HL-60 (cell line): ENCODE measurements at regions not wholly inside any gene's neighbourhood (a gene's known extent, or its start where the extent isn't known, plus 50 kb on each side); places are given as distances from the start of the nearest gene placed in this dataset.

Source experiments
- DNase-seq, 2 experiments: peaks; one replicate each; pipeline ENCODE4 v3.0.0-alpha.2; 2010 to 2020; ENCODE audit warnings: low read depth in 1 of 2, low spot score in 1 of 2
- H3K27ac ChIP-seq: fragments of 250-450 bp; sonication (Bioruptor Pico); replicated peaks from 2 replicates; pipeline ENCODE4 v1.5.1; 2020; ENCODE audit warnings: mild to moderate bottlenecking, moderate library complexity
- H3K27me3 ChIP-seq: fragments of 250-450 bp; sonication (Bioruptor Pico); 2 replicates; pipeline ENCODE4 v1.5.1; 2021; ENCODE audit warnings: mild to moderate bottlenecking, moderate library complexity; ENCODE audit not compliant: insufficient read depth, poor library complexity, severe bottlenecking
- H3K4me3 ChIP-seq: replicated peaks from 2 replicates; pipeline ENCODE4 v1.5.1; 2011; ENCODE audit warnings: mild to moderate bottlenecking, control low read depth, low read length; ENCODE audit not compliant: insufficient read depth
- GABPA ChIP-seq: IDR thresholded peaks from 2 replicates; pipeline ENCODE4 v1.6.1; 2012; ENCODE audit warnings: low read depth
- POLR2AphosphoS5 ChIP-seq: IDR thresholded peaks from 2 replicates; pipeline ENCODE4 v1.6.1; 2012; ENCODE audit warnings: low read depth
- SPI1 ChIP-seq: IDR thresholded peaks from 2 replicates; pipeline ENCODE4 v1.6.1; 2012; ENCODE audit warnings: low read depth, mild to moderate bottlenecking, borderline replicate concordance
- TF ChIP-seq, protein P1 (sequence below): IDR thresholded peaks from 2 replicates; pipeline ENCODE4 v1.6.1; 2012; ENCODE audit warnings: low read depth; ENCODE audit not compliant: insufficient replicate concordance
- TF ChIP-seq, protein P2 (sequence below): IDR thresholded peaks from one replicate; pipeline ENCODE4 v1.5.1; 2011; ENCODE audit warnings: low read length, control low read depth, inconsistent platforms; ENCODE audit not compliant: insufficient read depth

DNA sequence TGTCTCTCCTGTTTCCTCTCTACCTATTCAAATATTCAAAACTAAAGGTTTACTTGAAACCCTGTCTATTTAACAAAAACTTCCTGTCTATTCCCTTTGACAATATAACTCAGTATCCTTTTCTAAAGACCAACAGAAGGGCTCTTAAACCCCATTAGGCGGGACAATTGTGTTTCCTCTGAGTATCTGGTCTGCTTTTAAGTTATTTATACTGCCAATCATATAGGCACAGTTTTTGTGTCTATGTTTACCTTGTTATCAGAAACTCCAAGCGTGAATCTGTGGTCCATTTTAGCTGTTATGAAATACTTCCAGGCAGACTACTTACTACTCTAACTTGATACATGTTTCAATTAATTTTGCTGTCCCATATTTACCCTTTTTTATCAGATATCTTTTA lies 350.0 kb upstream of the CTSO start:
- TF ChIP-seq, protein P1, sequence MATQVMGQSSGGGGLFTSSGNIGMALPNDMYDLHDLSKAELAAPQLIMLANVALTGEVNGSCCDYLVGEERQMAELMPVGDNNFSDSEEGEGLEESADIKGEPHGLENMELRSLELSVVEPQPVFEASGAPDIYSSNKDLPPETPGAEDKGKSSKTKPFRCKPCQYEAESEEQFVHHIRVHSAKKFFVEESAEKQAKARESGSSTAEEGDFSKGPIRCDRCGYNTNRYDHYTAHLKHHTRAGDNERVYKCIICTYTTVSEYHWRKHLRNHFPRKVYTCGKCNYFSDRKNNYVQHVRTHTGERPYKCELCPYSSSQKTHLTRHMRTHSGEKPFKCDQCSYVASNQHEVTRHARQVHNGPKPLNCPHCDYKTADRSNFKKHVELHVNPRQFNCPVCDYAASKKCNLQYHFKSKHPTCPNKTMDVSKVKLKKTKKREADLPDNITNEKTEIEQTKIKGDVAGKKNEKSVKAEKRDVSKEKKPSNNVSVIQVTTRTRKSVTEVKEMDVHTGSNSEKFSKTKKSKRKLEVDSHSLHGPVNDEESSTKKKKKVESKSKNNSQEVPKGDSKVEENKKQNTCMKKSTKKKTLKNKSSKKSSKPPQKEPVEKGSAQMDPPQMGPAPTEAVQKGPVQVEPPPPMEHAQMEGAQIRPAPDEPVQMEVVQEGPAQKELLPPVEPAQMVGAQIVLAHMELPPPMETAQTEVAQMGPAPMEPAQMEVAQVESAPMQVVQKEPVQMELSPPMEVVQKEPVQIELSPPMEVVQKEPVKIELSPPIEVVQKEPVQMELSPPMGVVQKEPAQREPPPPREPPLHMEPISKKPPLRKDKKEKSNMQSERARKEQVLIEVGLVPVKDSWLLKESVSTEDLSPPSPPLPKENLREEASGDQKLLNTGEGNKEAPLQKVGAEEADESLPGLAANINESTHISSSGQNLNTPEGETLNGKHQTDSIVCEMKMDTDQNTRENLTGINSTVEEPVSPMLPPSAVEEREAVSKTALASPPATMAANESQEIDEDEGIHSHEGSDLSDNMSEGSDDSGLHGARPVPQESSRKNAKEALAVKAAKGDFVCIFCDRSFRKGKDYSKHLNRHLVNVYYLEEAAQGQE = no peak
- no peak for TF ChIP-seq POLR2AphosphoS5
- no peak for TF ChIP-seq GABPA
- no peak for TF ChIP-seq SPI1
- TF ChIP-seq, protein P2, sequence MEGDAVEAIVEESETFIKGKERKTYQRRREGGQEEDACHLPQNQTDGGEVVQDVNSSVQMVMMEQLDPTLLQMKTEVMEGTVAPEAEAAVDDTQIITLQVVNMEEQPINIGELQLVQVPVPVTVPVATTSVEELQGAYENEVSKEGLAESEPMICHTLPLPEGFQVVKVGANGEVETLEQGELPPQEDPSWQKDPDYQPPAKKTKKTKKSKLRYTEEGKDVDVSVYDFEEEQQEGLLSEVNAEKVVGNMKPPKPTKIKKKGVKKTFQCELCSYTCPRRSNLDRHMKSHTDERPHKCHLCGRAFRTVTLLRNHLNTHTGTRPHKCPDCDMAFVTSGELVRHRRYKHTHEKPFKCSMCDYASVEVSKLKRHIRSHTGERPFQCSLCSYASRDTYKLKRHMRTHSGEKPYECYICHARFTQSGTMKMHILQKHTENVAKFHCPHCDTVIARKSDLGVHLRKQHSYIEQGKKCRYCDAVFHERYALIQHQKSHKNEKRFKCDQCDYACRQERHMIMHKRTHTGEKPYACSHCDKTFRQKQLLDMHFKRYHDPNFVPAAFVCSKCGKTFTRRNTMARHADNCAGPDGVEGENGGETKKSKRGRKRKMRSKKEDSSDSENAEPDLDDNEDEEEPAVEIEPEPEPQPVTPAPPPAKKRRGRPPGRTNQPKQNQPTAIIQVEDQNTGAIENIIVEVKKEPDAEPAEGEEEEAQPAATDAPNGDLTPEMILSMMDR = no peak
- Histone ChIP-seq H3K27ac (no peak overlapping the region), H3K4me3 (no peak overlapping the region), H3K27me3 (no peaks in the 10 kb centered on the region)
- no peak for DNase-seq

DNA sequence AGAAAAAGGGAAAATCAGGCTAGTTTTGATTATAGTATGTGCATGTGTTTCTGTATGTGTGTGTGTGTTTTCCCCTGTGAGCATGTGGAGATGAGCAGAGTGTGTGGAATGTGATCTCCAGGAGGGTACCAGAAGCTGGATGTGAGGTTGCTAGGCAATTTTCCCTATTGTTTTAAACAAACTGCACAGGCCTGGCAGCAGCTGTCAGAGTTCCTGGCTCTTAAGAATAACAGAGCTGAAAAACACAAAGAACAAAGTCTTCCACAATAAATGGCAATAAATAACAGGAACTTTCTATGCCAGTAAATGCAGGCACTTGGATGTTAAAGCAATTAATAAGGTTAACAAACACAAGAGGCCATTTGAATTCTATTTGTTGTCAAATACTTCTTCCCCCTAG lies 344.6 kb upstream of the CTSO start:
- Histone ChIP-seq H3K27me3 (no peaks in the 10 kb centered on the region), H3K4me3 (no peak overlapping the region), H3K27ac (no peak overlapping the region)
- TF ChIP-seq POLR2AphosphoS5 = no peak
- TF ChIP-seq SPI1 = no peak
- no peak for TF ChIP-seq GABPA
- TF ChIP-seq, protein P1 = no peak
- no peak for DNase-seq

DNA sequence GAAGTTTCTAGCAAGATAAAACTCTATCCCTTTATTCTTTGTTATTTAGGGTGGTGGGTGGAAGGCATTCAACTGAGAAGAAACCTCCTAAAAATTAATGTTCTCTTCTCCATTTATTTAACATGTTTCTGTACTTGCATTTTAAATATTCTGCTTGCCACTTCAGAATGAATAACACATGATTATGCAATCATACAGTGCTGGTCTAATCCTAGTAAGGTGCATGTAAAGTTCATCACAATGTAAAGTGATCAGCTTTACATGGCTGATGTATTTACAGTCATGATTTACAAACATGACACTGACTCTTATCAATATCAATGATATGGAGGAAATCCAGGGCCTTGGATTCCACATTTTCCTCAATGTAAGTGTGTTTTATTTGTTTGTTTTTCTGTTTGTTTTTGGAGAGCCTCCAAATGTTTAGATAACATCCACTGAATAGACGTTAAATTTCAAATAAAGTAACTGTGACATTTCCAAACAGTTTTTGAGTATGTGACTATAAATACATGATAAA lies 342.1 kb upstream of the CTSO start:
- Histone ChIP-seq H3K27me3 (no peaks in the 10 kb centered on the region), H3K27ac (no peak overlapping the region), H3K4me3 (no peak overlapping the region)
- no peak for DNase-seq
- TF ChIP-seq SPI1 = no peak
- no peak for TF ChIP-seq POLR2AphosphoS5
- TF ChIP-seq, protein P1 = no peak
- TF ChIP-seq GABPA = no peak
- TF ChIP-seq, protein P2 = no peak

DNA sequence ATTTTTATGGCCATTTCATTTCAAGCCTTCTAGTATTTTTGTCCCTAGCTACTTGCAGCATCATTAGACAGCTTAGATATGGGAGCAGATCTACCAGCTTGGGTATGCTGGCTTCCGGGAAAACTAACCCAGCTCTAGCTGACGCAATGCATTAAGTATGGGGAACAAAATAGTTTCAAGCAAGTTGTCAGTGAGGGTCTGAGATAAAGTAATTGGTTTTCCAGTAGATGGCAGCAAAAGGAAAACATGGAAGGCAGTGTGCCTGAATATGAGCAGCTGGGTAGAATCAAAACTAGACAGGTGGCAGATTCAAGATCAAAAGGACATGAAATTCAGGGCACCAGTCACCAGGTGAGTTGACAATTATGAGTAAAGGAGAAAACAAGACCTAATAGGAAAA lies 340.9 kb upstream of the CTSO start:
- peak in 1 of 2 experiments; percentile 8 for DNase-seq
- no peak overlapping the region for H3K4me3 ChIP-seq
- TF ChIP-seq, protein P1 = no peak
- no peaks in the 10 kb centered on the region for H3K27me3 ChIP-seq
- no peak overlapping the region for H3K27ac ChIP-seq
